ENCODE measurements at regions not wholly inside any gene's neighbourhood (a gene's known extent, or its start where the extent isn't known, plus 50 kb on each side); places are given as distances from the start of the nearest gene placed in this dataset.

DNA sequence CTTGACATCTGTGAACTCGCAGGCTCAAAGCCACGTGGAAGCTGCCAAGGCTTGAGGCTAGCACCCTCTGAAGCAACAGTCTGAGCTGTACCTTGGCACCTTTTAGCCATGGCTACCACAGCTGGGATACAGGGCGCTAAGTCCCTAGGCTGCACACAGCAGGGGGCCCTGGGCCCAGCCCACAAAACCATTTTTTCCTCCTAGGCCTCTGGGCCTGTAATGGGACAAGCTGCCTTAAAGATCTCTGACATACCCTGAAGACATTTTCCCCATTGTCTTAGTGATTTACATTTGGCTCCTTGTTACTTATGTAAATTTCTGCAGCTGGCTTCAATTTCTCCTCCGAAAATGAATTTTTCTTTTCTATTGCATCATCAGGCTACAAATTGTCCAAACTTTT is 455.9 kb downstream of the TDRD3 start:
- TF ChIP-seq POLR2A (IDR thresholded peaks at IDR 0.05) (no peak), POLR2AphosphoS5 (IDR thresholded peaks at IDR 0.05) (no peak)

All from gastroesophageal sphincter (tissue), 2 donors.